HuH-7.5 (cell line): ENCODE measurements at regions not wholly inside any gene's neighbourhood (a gene's known extent, or its start where the extent isn't known, plus 50 kb on each side); places are given as distances from the start of the nearest gene placed in this dataset.

ENCODE experiments used
- DNase-seq: peaks from one replicate; pipeline ENCODE4 v3.0.0; 2011; ENCODE audit warnings: low spot score

- no peak for DNase-seq
Measured at GRCh38 chr2:174667250-174667860, 69.8 kb upstream of the WIPF1 start.

GRCh38 chr2:174666845-174667244 is 69.2 kb upstream of the WIPF1 start:
- no peak for DNase-seq

GRCh38 chr2:174666312-174666711 is 68.7 kb upstream of the WIPF1 start:
- no peak for DNase-seq

GRCh38 chr2:174664084-174664759 is 66.6 kb upstream of the WIPF1 start:
- no peak for DNase-seq

GRCh38 chr2:174663550-174663949 is 65.9 kb upstream of the WIPF1 start:
- no peak for DNase-seq

- DNase-seq: no peak
Measured at GRCh38 chr2:174662859-174663258, 65.3 kb upstream of the WIPF1 start.

GRCh38 chr2:174662459-174662858 is 64.9 kb upstream of the WIPF1 start:
- no peak for DNase-seq

- DNase-seq: no peak
Measured at GRCh38 chr2:174660984-174661675, 63.5 kb upstream of the WIPF1 start.

- no peak for DNase-seq
Measured at GRCh38 chr2:174659069-174659900, 61.7 kb upstream of the WIPF1 start.

GRCh38 chr2:174656676-174657176 is 59.1 kb upstream of the WIPF1 start:
- DNase-seq: no peak

- no peak for DNase-seq
Measured at GRCh38 chr2:174656035-174656434, 58.4 kb upstream of the WIPF1 start.

- DNase-seq: no peak
Measured at GRCh38 chr2:174654419-174654941, 56.9 kb upstream of the WIPF1 start.

GRCh38 chr2:174648896-174649295 is 51.3 kb upstream of the WIPF1 start:
- DNase-seq: no peak
